Parathyroid adenoma (tissue), 2 donors: ENCODE measurements at regions not wholly inside any gene's neighbourhood (a gene's known extent, or its start where the extent isn't known, plus 50 kb on each side); places are given as distances from the start of the nearest gene placed in this dataset.

ENCODE experiments used
- H2AFZ ChIP-seq: fragments of 300-600 bp; sonication (generic); one replicate; pipeline ENCODE4 v1.7.0; 2017; ENCODE audit warnings: antibody characterized with exemption, mild to moderate bottlenecking
- H3K27ac ChIP-seq: fragments of 300-600 bp; sonication (generic); one replicate; pipeline ENCODE4 v1.7.0; 2017
- H3K27me3 ChIP-seq: fragments of 300-600 bp; sonication (generic); one replicate; pipeline ENCODE4 v1.7.0; 2017; ENCODE audit warnings: low read length; ENCODE audit not compliant: control insufficient read depth, insufficient read depth
- H3K36me3 ChIP-seq: fragments of 300-600 bp; sonication (generic); one replicate; pipeline ENCODE4 v1.7.0; 2017; ENCODE audit warnings: low read length; ENCODE audit not compliant: control insufficient read depth, insufficient read depth
- H3K4me1 ChIP-seq: fragments of 300-600 bp; sonication (generic); one replicate; pipeline ENCODE4 v1.7.0; 2017; ENCODE audit warnings: control low read depth
- H3K4me2 ChIP-seq: fragments of 300-600 bp; sonication (generic); one replicate; pipeline ENCODE4 v1.7.0; 2017; ENCODE audit warnings: low read length
- H3K4me3 ChIP-seq: fragments of 300-600 bp; sonication (generic); one replicate; pipeline ENCODE4 v1.7.0; 2017; ENCODE audit warnings: low read depth, low read length
- H3K79me2 ChIP-seq: fragments of 300-600 bp; sonication (generic); one replicate; pipeline ENCODE4 v1.7.0; 2017; ENCODE audit warnings: control low read depth
- H3K9ac ChIP-seq: fragments of 300-600 bp; sonication (generic); one replicate; pipeline ENCODE4 v1.7.0; 2017; ENCODE audit warnings: mild to moderate bottlenecking
- H3K9me3 ChIP-seq: fragments of 300-600 bp; sonication (generic); one replicate; pipeline ENCODE4 v1.7.0; 2017; ENCODE audit warnings: low read length; ENCODE audit not compliant: control insufficient read depth
- TF ChIP-seq, protein P1 (sequence below): fragments of 300-600 bp; sonication (generic); IDR thresholded peaks from one replicate; pipeline ENCODE4 v1.7.0; 2017; ENCODE audit warnings: antibody characterized with exemption, mild to moderate bottlenecking
- donor health status: primary hyperparathyroidism.

DNA sequence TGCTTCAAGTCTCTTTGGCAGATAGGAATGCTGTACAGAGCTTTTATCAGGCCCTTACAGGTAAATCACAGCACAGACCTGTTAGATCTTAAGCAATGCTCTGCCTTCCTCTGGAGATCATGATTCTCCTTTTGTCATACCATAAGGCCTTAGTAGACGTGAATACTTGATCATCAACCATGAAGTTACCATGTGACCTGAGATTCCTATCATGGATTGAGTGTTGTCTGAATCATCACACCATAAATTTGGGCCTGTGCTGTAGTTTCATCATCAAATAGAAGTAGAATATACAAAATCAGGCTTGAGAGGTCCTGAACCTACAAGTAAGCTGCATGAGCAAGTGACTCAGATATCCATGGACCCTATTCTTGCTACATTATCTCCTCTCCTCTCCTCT, 466.8 kb upstream of the INTU start:
- no peak overlapping the region for H3K9ac ChIP-seq
- TF ChIP-seq, protein P1, sequence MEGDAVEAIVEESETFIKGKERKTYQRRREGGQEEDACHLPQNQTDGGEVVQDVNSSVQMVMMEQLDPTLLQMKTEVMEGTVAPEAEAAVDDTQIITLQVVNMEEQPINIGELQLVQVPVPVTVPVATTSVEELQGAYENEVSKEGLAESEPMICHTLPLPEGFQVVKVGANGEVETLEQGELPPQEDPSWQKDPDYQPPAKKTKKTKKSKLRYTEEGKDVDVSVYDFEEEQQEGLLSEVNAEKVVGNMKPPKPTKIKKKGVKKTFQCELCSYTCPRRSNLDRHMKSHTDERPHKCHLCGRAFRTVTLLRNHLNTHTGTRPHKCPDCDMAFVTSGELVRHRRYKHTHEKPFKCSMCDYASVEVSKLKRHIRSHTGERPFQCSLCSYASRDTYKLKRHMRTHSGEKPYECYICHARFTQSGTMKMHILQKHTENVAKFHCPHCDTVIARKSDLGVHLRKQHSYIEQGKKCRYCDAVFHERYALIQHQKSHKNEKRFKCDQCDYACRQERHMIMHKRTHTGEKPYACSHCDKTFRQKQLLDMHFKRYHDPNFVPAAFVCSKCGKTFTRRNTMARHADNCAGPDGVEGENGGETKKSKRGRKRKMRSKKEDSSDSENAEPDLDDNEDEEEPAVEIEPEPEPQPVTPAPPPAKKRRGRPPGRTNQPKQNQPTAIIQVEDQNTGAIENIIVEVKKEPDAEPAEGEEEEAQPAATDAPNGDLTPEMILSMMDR, result no peak
- H3K4me1 ChIP-seq, result peaks cover 5% of the 10 kb centered on the region
- H3K27ac ChIP-seq, result peak overlapping the region; percentile 80
- H3K27me3 ChIP-seq, result no peaks in the 10 kb centered on the region
- H3K4me2 ChIP-seq, result peak overlapping the region; percentile 18
- H3K9me3 ChIP-seq, result no peaks in the 10 kb centered on the region
- H3K4me3 ChIP-seq, result no peak overlapping the region
- no peaks in the 10 kb centered on the region for H3K79me2 ChIP-seq
- no peak overlapping the region for H2AFZ ChIP-seq
- no peaks in the 10 kb centered on the region for H3K36me3 ChIP-seq

DNA sequence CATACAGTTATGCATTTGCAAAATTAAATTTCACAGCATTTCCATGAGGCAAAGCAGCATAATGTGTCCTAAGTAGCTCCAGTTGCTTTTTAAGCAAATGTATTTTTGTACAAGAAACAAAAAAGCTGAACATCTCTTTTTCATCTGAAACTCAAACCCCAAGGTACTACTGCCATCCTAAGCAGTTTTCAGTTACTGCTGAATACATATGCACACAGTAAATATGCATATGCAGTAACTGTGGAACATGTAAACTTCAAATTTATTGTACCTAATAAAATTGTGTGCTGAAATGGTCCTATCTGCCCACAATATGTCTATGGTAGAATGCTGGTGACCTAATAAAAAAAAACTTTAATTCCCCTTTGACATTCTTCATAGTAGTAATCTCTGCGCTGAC, 458.6 kb upstream of the INTU start:
- TF ChIP-seq, protein P1, result no peak
- H3K4me2 ChIP-seq, result no peak overlapping the region
- no peaks in the 10 kb centered on the region for H3K36me3 ChIP-seq
- no peaks in the 10 kb centered on the region for H3K27me3 ChIP-seq
- H3K4me1 ChIP-seq, result no peaks in the 10 kb centered on the region
- H2AFZ ChIP-seq, result no peak overlapping the region
- H3K9me3 ChIP-seq, result no peaks in the 10 kb centered on the region
- H3K9ac ChIP-seq, result no peak overlapping the region
- no peak overlapping the region for H3K4me3 ChIP-seq
- H3K79me2 ChIP-seq, result no peaks in the 10 kb centered on the region
- no peak overlapping the region for H3K27ac ChIP-seq

DNA sequence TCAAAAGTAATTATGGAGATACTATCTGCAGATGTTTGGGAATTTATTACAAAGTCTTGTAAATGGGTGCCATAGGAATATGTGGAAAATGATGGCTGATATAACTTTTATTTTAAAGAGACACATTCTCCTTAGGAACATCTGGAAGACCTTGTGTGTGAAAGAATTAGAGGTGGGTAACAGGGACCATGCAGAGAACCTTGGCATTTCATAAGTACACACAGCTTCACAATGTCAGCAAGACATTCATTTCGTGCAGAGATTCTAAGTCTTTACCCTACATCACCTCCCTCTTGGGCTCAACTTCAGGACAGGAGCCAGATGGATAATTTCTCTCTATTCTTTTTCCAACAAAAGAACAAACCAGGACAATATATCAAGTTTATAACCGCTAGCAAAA, 458.1 kb upstream of the INTU start:
- Histone ChIP-seq H3K4me1 (peaks cover under 1% of the 10 kb centered on the region), H3K27me3 (no peaks in the 10 kb centered on the region), H3K27ac (no peak overlapping the region), H3K9ac (no peak overlapping the region), H3K4me3 (no peak overlapping the region), H3K36me3 (no peaks in the 10 kb centered on the region), H2AFZ (no peak overlapping the region), H3K4me2 (no peak overlapping the region), H3K9me3 (no peaks in the 10 kb centered on the region), H3K79me2 (no peaks in the 10 kb centered on the region)
- TF ChIP-seq, protein P1, result no peak

DNA sequence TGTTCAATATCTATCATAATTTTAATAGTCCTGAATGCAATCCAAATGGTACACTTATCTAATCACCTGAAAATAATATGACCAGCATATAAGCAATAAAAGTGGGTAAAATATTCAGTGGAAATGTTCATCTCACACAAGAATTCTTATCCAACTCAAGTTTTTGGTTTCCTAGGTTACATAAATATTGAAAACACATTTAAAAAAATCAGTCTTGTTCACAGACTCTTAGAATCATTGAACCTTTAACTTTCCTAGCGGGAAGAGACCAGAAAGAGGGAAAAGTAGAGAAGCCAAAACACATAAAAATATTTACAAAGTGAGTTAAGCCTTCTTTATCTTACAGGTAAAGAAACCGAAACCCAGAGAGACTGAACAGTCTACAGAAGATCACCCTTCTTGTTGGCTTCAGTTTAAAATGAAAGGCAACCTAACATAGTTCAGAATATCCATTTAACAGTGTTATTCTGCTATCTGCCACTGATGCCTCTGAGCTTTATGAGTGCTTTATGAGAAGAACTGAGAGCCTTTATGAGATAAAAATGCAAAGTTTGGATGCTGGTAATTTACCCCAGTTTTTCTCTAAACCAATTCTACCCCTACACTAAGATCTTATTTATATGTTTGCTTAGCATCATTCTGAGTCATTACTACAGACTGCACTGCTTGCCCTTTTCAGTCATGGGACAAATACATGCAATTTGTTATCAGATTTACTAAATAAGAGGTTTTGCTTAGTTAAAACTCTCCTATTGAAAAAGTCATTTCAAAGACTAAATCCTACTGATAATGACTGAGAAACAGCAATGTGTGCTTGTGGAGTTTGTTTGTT, 453.3 kb upstream of the INTU start:
- H3K36me3 ChIP-seq, result no peaks in the 10 kb centered on the region
- TF ChIP-seq, protein P1, result no peak
- H3K4me3 ChIP-seq, result no peak overlapping the region
- H3K9me3 ChIP-seq, result no peaks in the 10 kb centered on the region
- no peak overlapping the region for H2AFZ ChIP-seq
- H3K27ac ChIP-seq, result no peak overlapping the region
- H3K4me1 ChIP-seq, result peaks cover 4% of the 10 kb centered on the region
- no peak overlapping the region for H3K4me2 ChIP-seq
- H3K79me2 ChIP-seq, result no peaks in the 10 kb centered on the region
- H3K9ac ChIP-seq, result no peak overlapping the region
- H3K27me3 ChIP-seq, result no peaks in the 10 kb centered on the region

DNA sequence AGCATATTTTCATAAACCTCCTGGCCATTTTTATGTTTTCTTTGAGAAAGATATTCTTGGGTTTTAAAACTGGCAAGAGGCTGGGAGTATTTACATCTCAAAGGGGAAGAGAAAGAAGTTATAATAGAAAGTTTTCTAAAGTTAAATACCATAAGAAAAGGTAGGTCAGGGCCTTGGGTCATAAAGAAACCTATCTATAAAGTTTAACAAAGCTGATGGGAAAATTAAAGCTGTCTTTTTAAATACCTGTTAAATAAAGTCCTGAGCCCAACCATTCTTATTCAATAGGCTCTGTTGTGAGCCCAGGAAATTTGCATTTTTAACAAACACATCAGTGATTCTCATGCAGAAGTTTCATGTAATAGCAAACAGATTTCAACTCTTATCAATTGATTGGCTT, 451.8 kb upstream of the INTU start:
- no peak overlapping the region for H3K4me2 ChIP-seq
- H3K36me3 ChIP-seq, result no peaks in the 10 kb centered on the region
- peaks cover 4% of the 10 kb centered on the region for H3K4me1 ChIP-seq
- H3K79me2 ChIP-seq, result no peaks in the 10 kb centered on the region
- TF ChIP-seq, protein P1, result no peak
- H2AFZ ChIP-seq, result no peak overlapping the region
- H3K27me3 ChIP-seq, result no peaks in the 10 kb centered on the region
- no peak overlapping the region for H3K9ac ChIP-seq
- H3K9me3 ChIP-seq, result no peaks in the 10 kb centered on the region
- no peak overlapping the region for H3K4me3 ChIP-seq
- H3K27ac ChIP-seq, result no peak overlapping the region
